GM18868 (cell line): ENCODE measurements at regions not wholly inside any gene's neighbourhood (a gene's known extent, or its start where the extent isn't known, plus 50 kb on each side); places are given as distances from the start of the nearest gene placed in this dataset.
"Not testable (repeated sequence)": the region's sequence is repeated elsewhere in the genome, so short reads cannot be mapped to it uniquely, and the experiment has no call there.

Source experiments
- ATAC-seq: cut with Tn5 transposase; IDR thresholded peaks from one replicate; pipeline ENCODE4 v1.9.1; 2021; ENCODE audit warnings: mild to moderate bottlenecking, moderate library complexity; ENCODE audit not compliant: unreplicated experiment

GRCh38 chr11:92122561-92122960 is 102.1 kb upstream of the FAT3 start:
- ATAC-seq, result no peak

DNA sequence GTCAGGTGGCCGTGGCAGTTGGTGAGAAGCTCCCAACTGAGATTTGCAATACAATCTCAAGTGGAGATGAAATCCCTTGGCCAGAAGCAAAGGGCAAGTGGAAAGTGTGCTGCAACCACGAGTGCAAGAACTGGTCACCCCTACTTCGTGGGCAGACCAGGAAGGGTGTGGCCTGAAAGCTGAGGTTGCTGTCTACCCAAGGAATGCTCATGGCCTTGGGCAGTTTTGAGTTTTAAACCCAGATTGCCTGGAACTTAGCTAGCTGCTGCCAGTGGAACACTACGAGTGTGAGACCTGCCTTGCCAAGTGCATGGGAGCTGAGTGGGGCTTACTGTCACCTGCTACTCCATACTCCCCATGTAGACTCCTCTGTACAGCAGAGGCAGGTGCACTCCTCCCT is 113.3 kb upstream of the FAT3 start:
- no peak for ATAC-seq

DNA sequence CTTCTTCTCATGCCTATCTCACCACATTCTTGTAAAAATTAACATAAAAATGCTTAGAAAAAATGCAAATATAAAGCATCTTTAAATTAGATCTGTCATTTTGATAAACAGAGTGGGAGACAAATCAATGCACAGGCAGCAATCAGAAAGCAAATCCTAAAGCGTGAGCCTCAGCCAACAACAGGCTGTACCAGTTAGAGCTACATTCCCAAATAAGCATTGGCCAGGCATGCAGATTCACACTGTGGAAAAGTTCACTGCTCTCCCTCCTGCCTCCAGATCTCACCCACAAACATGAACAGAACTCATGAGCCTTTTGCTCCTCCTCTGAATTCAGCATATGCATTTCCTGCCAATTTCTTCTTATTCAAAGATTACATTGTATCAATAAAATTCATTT is 115.2 kb upstream of the FAT3 start:
- no peak for ATAC-seq

GRCh38 chr11:92107331-92107730 is 117.3 kb upstream of the FAT3 start:
- ATAC-seq, result no peak

- no peak for ATAC-seq
These were observed 120.3 kb upstream of the FAT3 start for GRCh38 chr11:92104349-92104748.

DNA sequence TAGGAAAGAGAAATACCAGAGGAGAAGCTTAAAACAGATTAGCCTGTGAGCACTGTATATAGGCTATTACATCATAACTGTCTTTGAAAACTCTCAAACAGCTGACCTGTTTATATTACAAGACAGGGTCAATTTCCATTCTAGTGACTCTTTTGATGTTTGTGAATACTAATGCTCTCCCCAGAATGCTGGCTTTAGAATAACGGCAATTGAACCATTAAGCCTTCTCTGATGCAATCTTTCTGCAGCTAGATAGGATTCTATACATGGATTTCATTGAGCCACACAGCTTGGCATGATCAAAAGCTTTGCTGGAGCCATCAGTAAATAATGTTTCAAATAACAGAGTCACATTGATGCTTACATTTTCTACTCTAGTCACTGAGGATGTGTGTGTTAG is 122.7 kb upstream of the FAT3 start:
- no peak for ATAC-seq

GRCh38 chr11:92099183-92099582 is 125.4 kb upstream of the FAT3 start:
- ATAC-seq, result no peak

GRCh38 chr11:92098172-92098571 is 126.4 kb upstream of the FAT3 start:
- no peak for ATAC-seq

DNA sequence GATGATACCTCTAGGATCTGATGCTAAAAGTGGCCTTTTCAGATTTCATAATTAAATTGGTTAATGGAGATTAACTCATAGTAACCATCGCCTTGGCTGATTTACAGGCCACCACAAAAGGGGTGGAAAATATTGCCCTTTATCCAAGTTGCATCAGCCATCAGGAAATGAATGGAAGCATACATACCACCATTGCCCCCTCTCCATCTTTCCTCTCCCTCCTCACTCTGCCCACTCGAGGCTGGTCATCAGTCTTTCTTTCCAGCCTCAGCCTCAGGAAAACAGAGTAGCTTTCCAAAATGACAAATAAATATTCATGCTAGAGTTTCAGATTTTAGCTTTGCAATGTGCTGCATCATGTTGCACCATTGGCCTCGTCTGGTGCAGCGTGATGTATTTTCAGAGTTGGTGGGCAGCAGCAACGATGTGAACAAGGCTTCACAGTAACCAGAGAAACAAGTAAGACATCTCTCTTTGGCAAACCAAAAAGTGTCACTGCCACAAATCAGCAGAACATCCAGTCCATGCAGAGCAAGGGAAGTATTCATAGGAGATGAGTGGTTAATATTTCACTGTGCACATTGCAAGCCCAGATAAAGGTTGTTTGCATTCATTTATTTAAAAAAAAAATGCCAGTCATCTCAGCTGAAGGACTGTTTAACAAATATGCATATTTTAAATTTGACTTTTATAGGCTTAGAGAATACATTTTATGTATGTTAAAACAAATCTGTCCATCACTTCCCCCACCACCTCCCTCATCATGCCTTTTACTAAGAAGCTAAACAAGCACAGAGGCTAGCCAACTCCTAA is 136.7 kb upstream of the FAT3 start:
- no peak for ATAC-seq

GRCh38 chr11:92083123-92083522 is 141.5 kb upstream of the FAT3 start:
- no peak for ATAC-seq

DNA sequence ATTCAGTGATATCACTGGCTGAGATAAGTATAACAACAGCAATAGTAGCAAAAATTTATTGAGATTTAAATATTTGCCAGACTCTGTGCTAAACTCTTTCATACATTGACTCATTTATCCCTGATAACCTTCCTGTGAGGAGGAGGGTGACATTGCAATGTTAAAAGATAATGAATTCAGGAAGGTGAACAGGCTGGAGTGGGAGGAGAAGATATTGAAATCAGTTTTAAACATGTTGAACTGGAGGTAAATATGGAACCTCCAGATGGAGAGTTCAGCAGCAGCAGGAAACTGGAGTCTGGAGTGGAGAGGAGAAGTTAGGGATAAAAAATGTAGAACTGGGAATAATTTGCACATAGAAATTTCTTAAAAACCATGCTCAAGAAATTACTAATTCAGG is 142.0 kb upstream of the FAT3 start:
- no peak for ATAC-seq

DNA sequence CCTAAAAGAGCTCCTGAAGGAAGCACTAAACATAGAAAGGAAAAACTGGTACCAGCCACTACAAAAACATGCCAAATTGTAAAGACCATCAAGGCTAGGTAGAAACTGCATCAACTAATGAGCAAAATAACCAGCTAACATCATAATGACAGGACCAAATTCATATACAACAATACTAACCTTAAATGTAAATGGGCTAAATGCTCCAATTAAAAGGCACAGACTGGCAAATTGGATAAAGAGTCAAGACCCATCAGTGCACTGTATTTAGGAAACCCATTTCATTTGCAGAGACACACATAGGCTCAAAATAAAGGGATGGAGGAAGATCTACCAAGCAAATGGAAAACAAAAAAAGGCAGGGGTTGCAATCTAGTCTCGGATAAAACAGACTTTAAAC is 150.1 kb upstream of the FAT3 start:
- ATAC-seq, result not testable (repeated sequence)

GRCh38 chr11:92071660-92072059 is 153.0 kb upstream of the FAT3 start:
- ATAC-seq, result no peak

- ATAC-seq, result no peak
These were observed 154.4 kb upstream of the FAT3 start for GRCh38 chr11:92070026-92070889.

DNA sequence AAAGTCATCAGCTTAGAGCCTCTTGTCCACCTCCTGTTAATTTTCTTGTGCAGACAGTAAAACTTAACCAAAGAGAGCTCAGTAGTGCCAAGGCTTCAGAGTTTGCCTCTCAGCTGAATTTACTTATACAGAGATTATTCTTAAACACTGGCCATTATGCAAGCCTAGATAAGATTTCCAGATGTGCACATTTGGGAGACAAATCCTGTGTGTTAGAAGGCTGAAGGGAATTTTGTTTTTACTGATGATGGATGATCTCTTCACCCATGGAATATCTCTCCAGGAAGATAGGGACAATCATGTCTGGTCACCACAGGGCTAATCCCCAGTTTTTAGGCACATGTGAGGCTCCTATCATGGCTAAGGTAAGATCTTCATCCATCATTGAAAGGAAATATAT is 157.6 kb upstream of the FAT3 start:
- no peak for ATAC-seq

DNA sequence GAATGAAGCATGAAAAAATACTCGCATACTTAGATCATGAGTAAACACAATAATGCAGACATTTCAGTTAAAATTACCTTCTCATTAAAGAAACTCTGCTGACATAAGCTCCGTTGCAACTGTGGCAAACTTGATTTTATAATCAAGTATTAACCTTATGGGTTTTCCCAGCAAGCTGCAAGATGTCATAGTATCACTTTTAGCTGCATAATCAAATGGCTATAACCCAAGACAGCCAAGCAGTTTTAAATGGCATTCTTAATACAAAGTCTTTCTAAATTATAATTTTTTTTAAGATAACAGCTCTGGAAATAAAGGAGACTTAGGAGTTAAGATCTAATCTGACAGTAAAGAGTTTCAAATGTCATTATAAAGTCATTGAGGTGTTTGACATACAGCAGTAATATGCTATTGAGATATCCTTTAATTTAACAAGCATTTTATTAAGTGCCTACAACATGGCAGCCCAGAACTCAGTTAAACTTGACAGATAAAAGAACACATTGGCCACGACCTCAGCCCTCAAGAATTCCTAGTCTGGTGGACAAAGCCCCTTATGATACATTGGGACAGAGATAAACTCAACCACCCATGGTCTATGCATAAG is 163.1 kb upstream of the FAT3 start:
- no peak for ATAC-seq

DNA sequence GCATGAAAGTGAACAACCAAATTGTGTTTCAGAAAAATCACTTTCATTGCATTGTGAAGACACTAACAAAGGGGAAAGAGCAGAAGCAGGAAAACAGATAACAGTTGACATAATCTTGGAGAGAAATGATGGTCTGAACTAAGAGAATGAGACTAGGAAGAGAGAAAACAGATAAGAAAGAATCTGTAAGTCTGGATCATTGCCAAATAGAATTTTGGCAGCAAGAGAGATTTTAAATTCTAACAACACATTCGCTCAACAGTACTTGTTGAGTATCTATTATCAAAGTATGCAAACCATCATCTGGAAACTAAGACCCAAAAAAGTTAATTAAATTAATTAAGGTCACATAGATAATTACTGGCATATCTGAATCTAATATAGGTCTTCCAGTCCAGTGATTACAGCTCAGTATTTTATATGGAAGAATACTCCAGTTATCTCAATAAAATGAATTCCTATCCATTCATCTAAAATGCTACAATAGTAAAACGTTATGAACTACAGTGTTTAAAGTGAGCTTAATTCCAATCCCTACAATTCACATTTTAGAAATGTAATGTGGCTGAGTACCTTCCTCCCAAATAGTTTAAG is 166.7 kb upstream of the FAT3 start:
- no peak for ATAC-seq

GRCh38 chr11:92053216-92053615 is 171.4 kb upstream of the FAT3 start:
- no peak for ATAC-seq

GRCh38 chr11:92050305-92050704 is 174.3 kb upstream of the FAT3 start:
- no peak for ATAC-seq

DNA sequence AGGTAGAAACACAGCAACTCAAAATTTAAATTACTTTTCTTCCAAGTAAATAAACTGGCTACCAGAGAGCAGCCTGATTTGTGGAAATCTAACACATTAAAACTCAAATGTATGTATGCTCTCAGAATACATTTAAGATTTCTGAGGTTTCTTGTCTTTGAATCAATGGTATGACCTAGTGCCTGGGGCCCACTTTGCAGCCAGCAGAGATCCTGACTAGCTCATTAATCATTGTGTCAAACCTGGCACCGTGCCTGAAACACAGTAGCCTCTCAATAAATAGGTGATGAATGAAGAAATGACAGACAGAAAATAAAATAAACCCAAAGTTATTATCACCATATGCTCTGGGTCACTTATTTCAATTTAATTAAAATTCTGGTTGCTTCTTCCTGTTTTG is 176.2 kb upstream of the FAT3 start:
- ATAC-seq, result no peak

GRCh38 chr11:92046103-92046502 is 178.5 kb upstream of the FAT3 start:
- ATAC-seq, result no peak
